ENCODE measurements at regions not wholly inside any gene's neighbourhood (a gene's known extent, or its start where the extent isn't known, plus 50 kb on each side); places are given as distances from the start of the nearest gene placed in this dataset.

DNA sequence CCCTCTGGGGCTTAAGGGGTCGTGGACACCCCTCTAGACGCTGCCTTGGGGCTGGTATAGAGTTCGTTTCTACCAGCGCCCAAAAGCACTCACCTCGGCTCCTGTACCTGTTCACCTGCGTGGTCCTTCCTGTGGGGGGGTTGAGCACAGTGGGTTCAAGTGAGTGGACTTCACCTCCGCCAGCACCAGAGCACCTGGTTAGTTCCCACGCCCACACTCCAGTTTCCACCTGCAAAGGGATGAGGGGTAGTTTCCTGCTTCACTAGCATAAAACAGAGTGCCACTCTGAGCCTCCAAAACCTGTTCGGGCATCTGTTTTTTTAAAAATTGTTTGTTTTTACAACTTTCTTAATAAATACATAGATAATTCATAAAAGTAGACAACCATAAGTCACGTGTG lies 64.5 kb upstream of the SIPA1L2 start:
- TF ChIP-seq, protein P1, sequence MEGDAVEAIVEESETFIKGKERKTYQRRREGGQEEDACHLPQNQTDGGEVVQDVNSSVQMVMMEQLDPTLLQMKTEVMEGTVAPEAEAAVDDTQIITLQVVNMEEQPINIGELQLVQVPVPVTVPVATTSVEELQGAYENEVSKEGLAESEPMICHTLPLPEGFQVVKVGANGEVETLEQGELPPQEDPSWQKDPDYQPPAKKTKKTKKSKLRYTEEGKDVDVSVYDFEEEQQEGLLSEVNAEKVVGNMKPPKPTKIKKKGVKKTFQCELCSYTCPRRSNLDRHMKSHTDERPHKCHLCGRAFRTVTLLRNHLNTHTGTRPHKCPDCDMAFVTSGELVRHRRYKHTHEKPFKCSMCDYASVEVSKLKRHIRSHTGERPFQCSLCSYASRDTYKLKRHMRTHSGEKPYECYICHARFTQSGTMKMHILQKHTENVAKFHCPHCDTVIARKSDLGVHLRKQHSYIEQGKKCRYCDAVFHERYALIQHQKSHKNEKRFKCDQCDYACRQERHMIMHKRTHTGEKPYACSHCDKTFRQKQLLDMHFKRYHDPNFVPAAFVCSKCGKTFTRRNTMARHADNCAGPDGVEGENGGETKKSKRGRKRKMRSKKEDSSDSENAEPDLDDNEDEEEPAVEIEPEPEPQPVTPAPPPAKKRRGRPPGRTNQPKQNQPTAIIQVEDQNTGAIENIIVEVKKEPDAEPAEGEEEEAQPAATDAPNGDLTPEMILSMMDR (IDR thresholded peaks at IDR 0.05): no peak
- TF ChIP-seq POLR2A (IDR thresholded peaks at IDR 0.05): no peak
